ENCODE measurements at regions not wholly inside any gene's neighbourhood (a gene's known extent, or its start where the extent isn't known, plus 50 kb on each side); places are given as distances from the start of the nearest gene placed in this dataset.

DNA sequence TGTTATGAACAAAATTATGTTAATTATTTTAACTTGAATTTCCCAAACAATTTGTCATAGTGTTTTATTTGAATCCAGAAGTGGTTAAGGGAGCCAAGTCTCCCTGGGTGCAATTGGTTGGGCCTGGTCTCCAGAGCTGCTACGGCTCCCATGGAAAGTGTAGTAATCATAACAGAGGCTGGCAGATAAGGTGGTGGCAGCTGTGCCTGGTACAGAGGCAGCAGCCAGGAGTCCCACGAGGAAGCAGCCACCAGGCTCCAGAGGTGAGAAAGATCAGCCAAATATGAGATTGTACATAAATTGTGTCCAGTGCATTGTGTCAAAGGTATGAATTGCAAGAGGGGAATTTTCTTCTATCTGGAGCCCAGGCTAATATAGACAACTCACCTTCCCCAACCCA lies 368.9 kb upstream of the PTBP2 start:
- no peak for DNase-seq (ENCODE audit: low read depth)
- no peak for TF ChIP-seq CTCF (IDR thresholded peaks at IDR 0.05; ENCODE audit: low read length, missing control alignments)
- H3K4me3 ChIP-seq (replicated peaks; ENCODE audit: low read depth, low read length): no peak overlapping the region

GRCh38 chr1:96355521-96355920 lies 366.1 kb upstream of the PTBP2 start:
- DNase-seq (ENCODE audit: low read depth): no peak
- TF ChIP-seq CTCF (IDR thresholded peaks at IDR 0.05; ENCODE audit: low read length, missing control alignments): no peak

GRCh38 chr1:96355961-96356360 lies 365.6 kb upstream of the PTBP2 start:
- no peak overlapping the region for H3K4me3 ChIP-seq (replicated peaks; ENCODE audit: low read depth, low read length)
- DNase-seq (ENCODE audit: low read depth): no peak
- no peak for TF ChIP-seq CTCF (IDR thresholded peaks at IDR 0.05; ENCODE audit: low read length, missing control alignments)

More at GRCh38 chr1:96355521-96355920, 366.1 kb upstream of the PTBP2 start:
- no peak overlapping the region for H3K4me3 ChIP-seq (replicated peaks; ENCODE audit: low read depth, low read length)

DNA sequence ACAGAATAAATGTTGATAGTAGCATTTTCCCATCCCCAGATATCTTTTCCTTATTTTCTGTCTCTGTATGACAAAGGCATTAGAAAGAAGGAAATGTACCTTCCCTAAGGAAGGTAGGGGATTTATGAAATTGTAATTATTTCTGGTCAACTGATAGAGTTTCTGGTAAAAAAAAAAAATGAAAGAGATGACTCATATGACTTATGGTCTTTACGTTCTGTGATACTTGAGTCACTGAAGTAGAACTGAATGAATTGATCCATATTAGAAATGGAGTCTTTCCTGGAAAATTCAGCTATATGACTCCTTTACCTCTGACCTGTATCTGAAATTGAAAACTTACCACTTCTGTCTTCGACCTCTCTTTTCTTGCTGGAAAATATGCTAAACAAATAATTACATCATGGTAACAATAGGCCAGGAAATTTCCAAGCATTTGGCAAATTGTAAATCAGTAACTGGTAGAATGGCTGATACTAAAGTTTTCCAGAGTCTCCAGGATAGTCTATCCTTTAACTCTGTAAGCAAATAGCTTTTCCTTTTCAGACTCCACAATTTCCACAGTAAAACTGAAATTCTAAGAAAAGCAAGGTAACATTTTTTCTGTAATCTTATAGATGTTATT lies 364.3 kb upstream of the PTBP2 start:
- H3K4me3 ChIP-seq (replicated peaks; ENCODE audit: low read depth, low read length): no peak overlapping the region
- no peak for DNase-seq (ENCODE audit: low read depth)
- no peak for TF ChIP-seq CTCF (IDR thresholded peaks at IDR 0.05; ENCODE audit: low read length, missing control alignments)

DNA sequence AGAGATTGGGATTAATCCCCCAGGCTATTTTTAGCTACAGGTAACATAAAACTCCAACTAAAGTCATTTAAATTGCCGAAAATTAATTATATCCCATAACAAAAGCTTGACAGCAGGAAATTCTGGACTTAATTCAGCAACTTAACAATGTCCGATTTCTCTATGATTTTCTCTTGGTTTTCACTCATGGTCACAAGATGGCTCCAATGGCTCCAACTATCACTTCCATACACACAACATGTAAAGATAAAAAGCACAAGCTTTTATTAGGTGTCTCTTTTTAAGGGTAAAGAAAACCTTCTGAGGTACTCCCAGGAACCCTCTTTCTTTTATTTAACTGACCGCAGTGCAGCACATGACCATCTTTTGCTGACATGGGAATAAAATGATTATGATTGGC lies 363.5 kb upstream of the PTBP2 start:
- no peak overlapping the region for H3K4me3 ChIP-seq (replicated peaks; ENCODE audit: low read depth, low read length)
- no peak for TF ChIP-seq CTCF (IDR thresholded peaks at IDR 0.05; ENCODE audit: low read length, missing control alignments)
- no peak for DNase-seq (ENCODE audit: low read depth)

DNA sequence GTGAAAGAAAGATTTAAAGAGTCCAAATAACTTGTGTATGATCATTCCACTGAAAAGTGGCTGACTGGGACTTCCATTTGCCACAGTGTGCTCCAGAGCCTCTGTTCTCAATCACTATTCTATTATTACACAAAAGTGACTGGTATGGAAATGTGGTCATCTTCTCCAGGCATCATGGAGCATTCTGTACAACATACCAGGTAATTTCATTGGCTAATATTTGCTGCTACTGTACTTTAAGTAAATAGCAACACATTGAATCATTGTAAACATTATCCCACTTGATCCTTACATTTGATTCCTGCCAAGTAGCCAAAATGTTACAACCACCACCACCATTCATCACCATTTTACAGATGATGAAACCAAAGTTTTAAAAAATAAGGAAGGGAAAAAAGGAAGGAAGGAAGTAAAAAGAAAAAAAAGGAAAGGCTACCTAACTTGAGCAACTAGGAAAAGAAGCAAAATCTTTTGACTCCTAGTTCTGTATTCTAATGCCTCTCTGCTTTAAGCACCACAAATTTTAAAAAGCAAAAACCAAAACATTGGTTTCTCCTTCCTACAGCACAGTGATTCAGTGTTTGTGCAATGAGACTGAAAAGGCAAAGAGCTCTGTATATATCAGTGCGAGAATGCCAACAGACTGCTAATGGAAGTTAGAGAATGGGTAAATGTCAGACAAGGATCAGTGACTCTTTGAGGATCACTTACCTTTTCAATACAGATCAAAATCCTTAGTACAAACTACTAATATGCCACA lies 361.4 kb upstream of the PTBP2 start:
- TF ChIP-seq CTCF (IDR thresholded peaks at IDR 0.05; ENCODE audit: low read length, missing control alignments): no peak
- no peak overlapping the region for H3K4me3 ChIP-seq (replicated peaks; ENCODE audit: low read depth, low read length)
- no peak for DNase-seq (ENCODE audit: low read depth)
